Muscle of leg (tissue), 3 donors: ENCODE measurements at regions not wholly inside any gene's neighbourhood (a gene's known extent, or its start where the extent isn't known, plus 50 kb on each side); places are given as distances from the start of the nearest gene placed in this dataset.

Source experiments
- DNase-seq: peaks from one replicate; pipeline ENCODE4 v3.0.0; 2013
- H3K27ac ChIP-seq: one replicate; pipeline ENCODE4 v1.5.1; 2013; ENCODE audit warnings: mild to moderate bottlenecking, low read length, control low read depth
- H3K27me3 ChIP-seq: one replicate; pipeline ENCODE4 v1.6.1; 2013; ENCODE audit warnings: low read length; ENCODE audit not compliant: control insufficient read depth, insufficient read depth
- H3K36me3 ChIP-seq: one replicate; pipeline ENCODE4 v1.6.1; 2013; ENCODE audit warnings: low read length; ENCODE audit not compliant: control insufficient read depth, insufficient read depth
- H3K4me1 ChIP-seq: one replicate; pipeline ENCODE4 v1.6.1; 2013; ENCODE audit warnings: low read length; ENCODE audit not compliant: control insufficient read depth, insufficient read depth
- H3K4me3 ChIP-seq: one replicate; pipeline ENCODE4 v1.5.1; 2013; ENCODE audit warnings: low read length, control low read depth
- H3K9me3 ChIP-seq: replicated peaks from 2 replicates; pipeline ENCODE4 v1.6.1; 2013; ENCODE audit warnings: low read depth, low read length; ENCODE audit not compliant: control insufficient read depth
- WGBS: methylation state at CpG from one replicate; pipeline ENCODE4 v1.1.5; 2013; ENCODE audit warnings: missing lambda C conversion rate; ENCODE audit not compliant: insufficient coverage; 5-methylcytosine and 5-hydroxymethylcytosine counted together

- Histone ChIP-seq H3K27me3 (no peaks in the 10 kb centered on the region), H3K27ac (no peak overlapping the region), H3K36me3 (no peaks in the 10 kb centered on the region), H3K9me3 (peaks cover 4% of the 10 kb centered on the region), H3K4me3 (no peak overlapping the region), H3K4me1 (no peaks in the 10 kb centered on the region)
- no CpG with 5 or more reads among the region's 5 CpGs for WGBS
- DNase-seq = no peak
Measured at GRCh38 chr16:62700426-62701294, 664.4 kb upstream of the CDH8 start.

DNA sequence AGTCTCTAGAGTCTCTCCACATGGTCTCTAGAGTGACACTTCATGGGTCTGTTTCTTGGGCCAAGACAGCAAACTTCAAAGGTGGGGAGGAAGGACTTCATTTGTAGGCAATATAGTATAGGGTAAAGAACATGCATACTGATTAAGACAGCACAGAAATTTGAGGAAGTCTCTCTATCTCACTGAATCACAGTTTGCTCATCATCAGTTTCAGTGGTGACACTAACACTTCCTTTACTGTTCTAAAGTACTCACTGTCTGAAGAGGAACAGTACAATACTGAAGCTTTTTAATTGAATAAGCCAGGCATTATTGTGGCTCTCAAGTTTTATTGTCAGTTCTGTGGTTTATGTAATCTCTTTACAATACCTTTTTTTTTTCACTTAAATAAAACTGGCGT, 656.4 kb upstream of the CDH8 start:
- H3K9me3 ChIP-seq = peaks cover 9% of the 10 kb centered on the region
- no peaks in the 10 kb centered on the region for H3K27me3 ChIP-seq
- no peak overlapping the region for H3K4me3 ChIP-seq
- no peak for DNase-seq
- WGBS = no CpG with 5 or more reads among the region's 1 CpG
- no peak overlapping the region for H3K27ac ChIP-seq
- H3K4me1 ChIP-seq = no peaks in the 10 kb centered on the region
- H3K36me3 ChIP-seq = no peaks in the 10 kb centered on the region

- no peak overlapping the region for H3K4me3 ChIP-seq
- no peaks in the 10 kb centered on the region for H3K36me3 ChIP-seq
- H3K27ac ChIP-seq = no peak overlapping the region
- H3K9me3 ChIP-seq = peaks cover 29% of the 10 kb centered on the region
- WGBS = no CpG with 5 or more reads among the region's 1 CpG
- H3K27me3 ChIP-seq = no peaks in the 10 kb centered on the region
- no peaks in the 10 kb centered on the region for H3K4me1 ChIP-seq
- no peak for DNase-seq
Measured at GRCh38 chr16:62681819-62682218, 645.6 kb upstream of the CDH8 start.

DNA sequence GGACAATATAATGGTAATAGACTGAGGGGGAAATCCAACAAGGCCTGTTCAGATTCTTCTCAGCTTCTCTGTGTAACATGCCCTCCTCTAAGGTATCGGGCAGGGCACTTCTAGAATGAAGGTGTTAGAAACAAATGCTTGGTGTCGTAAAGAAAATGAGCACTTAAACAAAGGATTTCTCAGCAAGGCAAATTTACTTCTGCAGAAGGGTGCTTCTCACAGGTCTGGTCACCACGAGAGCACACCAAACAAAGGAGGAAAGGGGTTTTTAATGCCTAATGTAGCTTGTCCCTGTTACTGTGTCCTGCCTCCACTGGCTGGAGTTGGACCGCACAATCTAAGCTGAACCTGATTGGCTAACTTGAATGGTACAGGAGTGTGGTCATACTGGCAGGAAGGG, 642.6 kb upstream of the CDH8 start:
- Histone ChIP-seq H3K27me3 (no peaks in the 10 kb centered on the region), H3K36me3 (no peaks in the 10 kb centered on the region), H3K27ac (no peak overlapping the region), H3K9me3 (peaks cover 24% of the 10 kb centered on the region), H3K4me1 (no peaks in the 10 kb centered on the region), H3K4me3 (no peak overlapping the region)
- WGBS = 89% methylated on average over 3 of the region's 4 CpGs
- no peak for DNase-seq

DNA sequence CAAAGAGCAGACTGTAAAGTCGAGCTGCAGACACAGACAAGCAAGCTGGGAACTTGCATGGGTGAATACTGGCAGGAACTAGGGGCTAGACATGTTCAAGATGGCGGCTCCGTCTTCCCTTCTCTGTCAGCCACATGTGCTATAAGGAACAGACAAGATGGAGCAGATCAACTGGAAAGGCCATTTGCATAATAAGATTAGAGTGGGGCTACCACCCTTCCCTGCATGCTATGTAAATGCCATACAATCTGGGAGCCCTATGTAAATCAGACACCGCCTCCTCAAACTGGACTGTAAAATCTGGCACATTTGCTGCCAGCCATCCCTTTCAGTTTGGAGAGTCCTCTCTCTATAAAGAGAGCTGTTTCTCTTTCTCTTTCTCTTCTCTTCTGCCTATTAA, 640.1 kb upstream of the CDH8 start:
- no peak overlapping the region for H3K27ac ChIP-seq
- DNase-seq = no peak
- 85% methylated on average over 3 of the region's 4 CpGs for WGBS
- H3K9me3 ChIP-seq = peaks cover 22% of the 10 kb centered on the region
- H3K27me3 ChIP-seq = no peaks in the 10 kb centered on the region
- H3K4me1 ChIP-seq = no peaks in the 10 kb centered on the region
- H3K36me3 ChIP-seq = no peaks in the 10 kb centered on the region
- H3K4me3 ChIP-seq = no peak overlapping the region

DNA sequence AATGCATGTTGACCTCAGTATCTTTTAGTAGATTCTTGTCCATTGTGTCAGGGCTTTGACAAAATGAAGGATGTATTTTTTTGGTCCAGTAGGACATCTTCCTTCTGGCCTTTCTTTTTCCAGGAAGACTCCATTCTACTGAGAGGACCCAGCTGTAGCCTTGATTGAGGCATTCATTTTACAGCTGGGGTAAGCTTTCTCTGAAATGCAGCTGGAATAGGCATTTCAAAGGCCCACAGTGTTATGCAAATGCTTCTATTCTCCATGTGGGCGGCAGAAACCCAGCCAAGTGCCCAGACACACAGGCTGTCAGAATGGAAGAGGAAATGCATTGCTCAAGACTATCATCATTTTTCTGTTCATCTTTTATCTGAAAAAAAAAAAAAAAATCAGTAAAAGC, 629.0 kb upstream of the CDH8 start:
- Histone ChIP-seq H3K27me3 (no peaks in the 10 kb centered on the region), H3K4me1 (no peaks in the 10 kb centered on the region), H3K4me3 (no peak overlapping the region), H3K27ac (no peak overlapping the region), H3K9me3 (no peaks in the 10 kb centered on the region), H3K36me3 (no peaks in the 10 kb centered on the region)
- no peak for DNase-seq
- WGBS = no CpG with 5 or more reads among the region's 1 CpG

DNA sequence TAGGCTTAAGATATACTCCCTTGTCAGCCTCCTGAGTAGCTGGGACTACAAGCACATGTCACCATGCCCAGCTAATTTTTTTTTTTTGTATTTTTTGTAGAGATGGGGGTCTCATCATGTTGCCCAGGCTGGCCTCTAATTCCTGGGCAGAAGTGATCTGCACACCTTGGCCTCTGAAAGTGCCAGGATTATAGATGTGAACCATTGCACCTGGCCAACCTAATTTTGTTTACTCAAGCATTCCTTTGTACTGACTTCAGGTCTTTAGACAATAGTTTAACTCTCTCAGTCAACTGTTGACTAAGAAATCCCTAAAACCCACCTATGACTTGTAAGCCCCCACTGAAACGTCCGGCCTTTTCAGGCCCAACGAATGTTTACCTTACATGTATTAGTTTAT, 628.3 kb upstream of the CDH8 start:
- H3K9me3 ChIP-seq = no peaks in the 10 kb centered on the region
- no CpG with 5 or more reads among the region's 3 CpGs for WGBS
- DNase-seq = no peak
- H3K27ac ChIP-seq = no peak overlapping the region
- no peaks in the 10 kb centered on the region for H3K27me3 ChIP-seq
- no peaks in the 10 kb centered on the region for H3K4me1 ChIP-seq
- no peak overlapping the region for H3K4me3 ChIP-seq
- H3K36me3 ChIP-seq = no peaks in the 10 kb centered on the region

GRCh38 chr16:62661435-62661834, 625.2 kb upstream of the CDH8 start:
- H3K9me3 ChIP-seq = no peaks in the 10 kb centered on the region
- DNase-seq = no peak
- no peak overlapping the region for H3K4me3 ChIP-seq
- H3K4me1 ChIP-seq = no peaks in the 10 kb centered on the region
- no peaks in the 10 kb centered on the region for H3K27me3 ChIP-seq
- no peak overlapping the region for H3K27ac ChIP-seq
- no peaks in the 10 kb centered on the region for H3K36me3 ChIP-seq

DNA sequence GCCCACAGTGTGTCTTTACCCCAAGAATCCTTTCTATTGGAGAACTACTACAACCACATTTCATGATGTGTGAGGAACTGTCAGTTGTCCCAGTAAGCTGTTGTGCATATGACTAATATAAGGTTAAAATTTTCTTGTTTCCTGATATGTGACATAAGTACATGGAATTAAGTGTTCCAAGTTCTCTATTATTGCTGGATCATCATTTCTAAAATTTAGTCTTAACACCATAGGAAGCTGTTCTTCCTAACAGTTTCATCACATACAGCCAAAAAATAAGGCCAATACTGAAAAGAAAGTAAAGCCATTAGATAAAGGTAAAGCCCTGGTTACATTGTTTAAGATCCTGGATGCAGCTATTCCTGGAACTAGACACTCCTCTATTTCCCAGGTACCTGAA, 620.9 kb upstream of the CDH8 start:
- no peak for DNase-seq
- Histone ChIP-seq H3K27ac (no peak overlapping the region), H3K9me3 (no peaks in the 10 kb centered on the region), H3K4me1 (no peaks in the 10 kb centered on the region), H3K36me3 (no peaks in the 10 kb centered on the region), H3K4me3 (no peak overlapping the region), H3K27me3 (no peaks in the 10 kb centered on the region)

DNA sequence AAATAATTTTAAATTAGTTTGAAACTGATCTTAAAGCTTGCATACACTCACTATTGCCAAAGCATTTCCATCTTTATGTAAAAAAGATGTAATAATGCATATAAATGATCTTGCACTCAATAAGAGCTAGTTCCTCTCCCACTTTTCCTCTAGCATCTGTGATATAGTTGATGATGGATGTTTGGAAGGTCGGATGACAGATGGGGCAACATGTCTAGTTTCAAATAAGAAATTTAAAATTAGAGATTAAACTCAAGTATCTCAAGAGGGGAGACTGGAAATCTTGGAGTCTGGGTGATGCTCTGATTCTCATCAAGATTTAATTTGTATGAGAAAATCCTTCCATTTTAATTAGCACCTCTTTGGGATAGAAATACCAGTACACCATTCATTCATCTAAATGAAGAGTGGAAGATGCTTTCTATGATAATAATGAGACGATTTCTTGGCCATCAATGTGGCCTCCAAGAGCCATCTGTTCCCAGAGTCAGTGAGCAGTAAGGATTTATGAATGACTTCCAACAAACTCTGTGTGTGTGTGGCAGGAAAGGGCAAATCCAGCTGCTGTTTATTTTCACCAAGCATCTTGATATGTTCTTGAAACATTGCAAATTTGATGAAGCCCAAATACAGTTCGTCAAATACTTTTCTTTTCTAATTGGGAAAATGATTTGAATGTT, 616.3 kb upstream of the CDH8 start:
- Histone ChIP-seq H3K4me3 (no peak overlapping the region), H3K4me1 (no peaks in the 10 kb centered on the region), H3K36me3 (no peaks in the 10 kb centered on the region), H3K27me3 (no peaks in the 10 kb centered on the region), H3K9me3 (no peaks in the 10 kb centered on the region), H3K27ac (no peak overlapping the region)
- DNase-seq = no peak
- no CpG with 5 or more reads among the region's 3 CpGs for WGBS
